NB4 (cell line): ENCODE measurements at regions not wholly inside any gene's neighbourhood (a gene's known extent, or its start where the extent isn't known, plus 50 kb on each side); places are given as distances from the start of the nearest gene placed in this dataset.

Experiments
- DNase-seq: peaks from one replicate; pipeline ENCODE4 v3.0.0; 2010; ENCODE audit warnings: low read depth
- H3K4me3 ChIP-seq: one replicate; pipeline ENCODE4 v1.5.1; 2011; ENCODE audit warnings: mild to moderate bottlenecking, low read depth, low read length, moderate library complexity
- CTCF ChIP-seq: IDR thresholded peaks from one replicate; pipeline ENCODE4 v1.5.1; 2012; ENCODE audit warnings: low read depth, low read length
- MAX ChIP-seq: IDR thresholded peaks from 2 replicates; pipeline ENCODE4 v1.6.1; 2011; ENCODE audit warnings: low read depth, low read length
- MYC ChIP-seq: IDR thresholded peaks from 2 replicates; pipeline ENCODE4 v1.6.1; 2011; ENCODE audit warnings: low read depth, low read length
- POLR2A ChIP-seq: IDR thresholded peaks from 2 replicates; pipeline ENCODE4 v1.6.1; 2011; ENCODE audit warnings: mild to moderate bottlenecking; ENCODE audit not compliant: insufficient read length; ENCODE audit errors: extremely low read depth

- H3K4me3 ChIP-seq: no peak overlapping the region
- no peak for DNase-seq
- TF ChIP-seq MAX (no peak), MYC (no peak), POLR2A (no peak), CTCF (no peak)
Measured at GRCh38 chr19:32223595-32224370, 121.6 kb upstream of the ZNF507 start.

GRCh38 chr19:32224371-32225244, 120.8 kb upstream of the ZNF507 start:
- peak; percentile 72 for TF ChIP-seq CTCF
- TF ChIP-seq MYC: no peak
- no peak for TF ChIP-seq MAX
- peak; percentile 48 for DNase-seq
- no peak overlapping the region for H3K4me3 ChIP-seq

GRCh38 chr19:32227561-32228165, 117.7 kb upstream of the ZNF507 start:
- TF ChIP-seq MYC (no peak), POLR2A (no peak), CTCF (no peak), MAX (no peak)
- no peak overlapping the region for H3K4me3 ChIP-seq
- DNase-seq: no peak

- no peak for DNase-seq
- TF ChIP-seq MYC: no peak
- no peak for TF ChIP-seq MAX
- no peak for TF ChIP-seq POLR2A
- TF ChIP-seq CTCF: no peak
- H3K4me3 ChIP-seq: no peak overlapping the region
Measured at GRCh38 chr19:32230441-32230840, 115.0 kb upstream of the ZNF507 start.

GRCh38 chr19:32231020-32231419, 114.4 kb upstream of the ZNF507 start:
- DNase-seq: no peak
- TF ChIP-seq POLR2A: no peak
- no peak for TF ChIP-seq MYC
- no peak overlapping the region for H3K4me3 ChIP-seq

- TF ChIP-seq MAX: no peak
- no peak for TF ChIP-seq POLR2A
- TF ChIP-seq MYC: no peak
- TF ChIP-seq CTCF: no peak
- no peak for DNase-seq
- H3K4me3 ChIP-seq: no peak overlapping the region
Measured at GRCh38 chr19:32231691-32232090, 113.7 kb upstream of the ZNF507 start.
